Suprapubic skin (tissue), 4 donors: ENCODE measurements at regions not wholly inside any gene's neighbourhood (a gene's known extent, or its start where the extent isn't known, plus 50 kb on each side); places are given as distances from the start of the nearest gene placed in this dataset.

Source experiments
- POLR2A ChIP-seq, 2 donors: fragments of 450-650 bp; IDR thresholded peaks; one replicate each; pipeline ENCODE4 v1.6.1; 2017; ENCODE audit warnings: antibody characterized with exemption in 2 of 2, mild to moderate bottlenecking in 2 of 2, moderate library complexity in 2 of 2
- POLR2AphosphoS5 ChIP-seq, 3 donors: sonication (generic); formaldehyde crosslinking; IDR thresholded peaks; one replicate each; pipeline ENCODE4 v1.6.1; 2017; ENCODE audit warnings: antibody characterized with exemption in 3 of 3
- TF ChIP-seq, protein P1 (sequence below), 2 donors: fragments of 200-600 bp in 1 of 2; fragments of 450-650 bp in 1 of 2; sonication (generic) in 1 of 2; IDR thresholded peaks; one replicate each; pipeline ENCODE4 v1.5.1; 2016 to 2019; ENCODE audit warnings: antibody characterized with exemption in 2 of 2, mild to moderate bottlenecking in 1 of 2, moderate library complexity in 1 of 2

DNA sequence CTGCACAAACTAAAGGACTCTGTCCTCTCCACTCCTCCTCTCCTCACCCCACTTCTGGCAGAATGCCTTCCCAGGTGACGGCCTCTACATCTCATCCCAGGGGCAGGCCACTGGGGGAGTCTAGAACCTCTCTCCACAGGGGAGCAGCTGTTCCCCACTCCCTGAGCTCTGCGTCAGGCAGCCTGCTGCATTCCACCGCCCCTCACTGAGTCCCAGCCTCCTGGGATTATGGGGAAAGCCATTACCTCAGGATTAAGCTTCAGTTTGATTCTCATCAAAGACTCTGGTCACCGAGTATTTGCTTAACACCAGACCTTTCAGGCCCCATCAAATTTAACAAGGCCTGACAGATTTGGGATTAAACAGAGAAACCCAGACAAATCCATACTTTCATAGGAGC, 405.9 kb downstream of the NXPE2 start:
- no peak for TF ChIP-seq POLR2AphosphoS5 (IDR thresholded peaks at IDR 0.05)
- TF ChIP-seq, protein P1, sequence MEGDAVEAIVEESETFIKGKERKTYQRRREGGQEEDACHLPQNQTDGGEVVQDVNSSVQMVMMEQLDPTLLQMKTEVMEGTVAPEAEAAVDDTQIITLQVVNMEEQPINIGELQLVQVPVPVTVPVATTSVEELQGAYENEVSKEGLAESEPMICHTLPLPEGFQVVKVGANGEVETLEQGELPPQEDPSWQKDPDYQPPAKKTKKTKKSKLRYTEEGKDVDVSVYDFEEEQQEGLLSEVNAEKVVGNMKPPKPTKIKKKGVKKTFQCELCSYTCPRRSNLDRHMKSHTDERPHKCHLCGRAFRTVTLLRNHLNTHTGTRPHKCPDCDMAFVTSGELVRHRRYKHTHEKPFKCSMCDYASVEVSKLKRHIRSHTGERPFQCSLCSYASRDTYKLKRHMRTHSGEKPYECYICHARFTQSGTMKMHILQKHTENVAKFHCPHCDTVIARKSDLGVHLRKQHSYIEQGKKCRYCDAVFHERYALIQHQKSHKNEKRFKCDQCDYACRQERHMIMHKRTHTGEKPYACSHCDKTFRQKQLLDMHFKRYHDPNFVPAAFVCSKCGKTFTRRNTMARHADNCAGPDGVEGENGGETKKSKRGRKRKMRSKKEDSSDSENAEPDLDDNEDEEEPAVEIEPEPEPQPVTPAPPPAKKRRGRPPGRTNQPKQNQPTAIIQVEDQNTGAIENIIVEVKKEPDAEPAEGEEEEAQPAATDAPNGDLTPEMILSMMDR (IDR thresholded peaks at IDR 0.05): no peak
- TF ChIP-seq POLR2A (IDR thresholded peaks at IDR 0.05): no peak
